Retinal pigment epithelial cell (primary cell): ENCODE measurements at regions not wholly inside any gene's neighbourhood (a gene's known extent, or its start where the extent isn't known, plus 50 kb on each side); places are given as distances from the start of the nearest gene placed in this dataset.

Experiments
- DNase-seq: peaks from one replicate; pipeline ENCODE4 v3.0.0-alpha.2; 2010; ENCODE audit warnings: low read depth
- H3K4me3 ChIP-seq: 2 replicates; pipeline ENCODE4 v1.5.1; 2011; ENCODE audit warnings: mild to moderate bottlenecking, low read length, control low read depth, moderate library complexity
- TF ChIP-seq, protein P1 (sequence below): conservative IDR thresholded peaks from 2 replicates; pipeline ENCODE4 v1.5.1; 2011; ENCODE audit warnings: low read depth, low read length, control low read depth, inconsistent platforms

DNA sequence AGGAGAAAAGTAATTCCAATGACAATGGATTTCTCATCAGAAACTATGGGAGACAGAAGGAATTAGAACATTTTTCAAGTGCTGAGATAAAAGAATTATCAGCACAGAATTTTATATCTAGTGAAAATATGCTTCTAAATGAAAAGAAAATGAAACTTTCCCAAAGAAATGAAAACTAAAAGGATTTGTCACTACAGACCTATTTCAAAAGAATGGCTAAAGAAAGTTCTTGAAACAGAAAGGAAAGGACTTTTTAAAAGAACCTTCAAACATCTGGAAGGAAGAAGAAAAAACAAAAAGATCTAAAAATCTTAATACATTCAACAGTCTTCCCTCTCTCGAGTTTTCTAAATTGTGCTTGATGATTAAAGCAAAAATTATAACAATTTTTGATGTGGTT is 255.4 kb downstream of the FAM76B start:
- TF ChIP-seq, protein P1, sequence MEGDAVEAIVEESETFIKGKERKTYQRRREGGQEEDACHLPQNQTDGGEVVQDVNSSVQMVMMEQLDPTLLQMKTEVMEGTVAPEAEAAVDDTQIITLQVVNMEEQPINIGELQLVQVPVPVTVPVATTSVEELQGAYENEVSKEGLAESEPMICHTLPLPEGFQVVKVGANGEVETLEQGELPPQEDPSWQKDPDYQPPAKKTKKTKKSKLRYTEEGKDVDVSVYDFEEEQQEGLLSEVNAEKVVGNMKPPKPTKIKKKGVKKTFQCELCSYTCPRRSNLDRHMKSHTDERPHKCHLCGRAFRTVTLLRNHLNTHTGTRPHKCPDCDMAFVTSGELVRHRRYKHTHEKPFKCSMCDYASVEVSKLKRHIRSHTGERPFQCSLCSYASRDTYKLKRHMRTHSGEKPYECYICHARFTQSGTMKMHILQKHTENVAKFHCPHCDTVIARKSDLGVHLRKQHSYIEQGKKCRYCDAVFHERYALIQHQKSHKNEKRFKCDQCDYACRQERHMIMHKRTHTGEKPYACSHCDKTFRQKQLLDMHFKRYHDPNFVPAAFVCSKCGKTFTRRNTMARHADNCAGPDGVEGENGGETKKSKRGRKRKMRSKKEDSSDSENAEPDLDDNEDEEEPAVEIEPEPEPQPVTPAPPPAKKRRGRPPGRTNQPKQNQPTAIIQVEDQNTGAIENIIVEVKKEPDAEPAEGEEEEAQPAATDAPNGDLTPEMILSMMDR = no peak
- no peak for DNase-seq
- no peak overlapping the region for H3K4me3 ChIP-seq

DNA sequence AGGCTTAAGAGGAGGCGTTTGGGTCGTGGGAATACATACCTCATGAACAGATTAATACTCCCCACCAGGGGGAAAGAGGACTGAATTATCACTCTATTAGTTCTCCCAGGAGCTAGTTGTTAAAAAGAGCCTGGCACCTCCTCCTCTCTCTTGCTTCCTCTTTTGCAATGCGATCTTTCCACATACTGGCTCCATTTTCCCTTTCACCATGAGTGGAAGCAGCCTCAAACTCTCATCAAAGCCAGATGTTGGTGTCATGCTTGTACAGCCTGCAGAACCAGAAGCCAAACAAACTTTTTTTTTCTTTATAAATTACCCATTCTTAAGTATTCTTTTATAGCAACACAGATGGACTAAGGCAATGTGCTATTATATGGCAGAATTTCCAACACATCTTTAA is 258.5 kb downstream of the FAM76B start:
- TF ChIP-seq, protein P1 = no peak
- no peak for DNase-seq
- no peak overlapping the region for H3K4me3 ChIP-seq

DNA sequence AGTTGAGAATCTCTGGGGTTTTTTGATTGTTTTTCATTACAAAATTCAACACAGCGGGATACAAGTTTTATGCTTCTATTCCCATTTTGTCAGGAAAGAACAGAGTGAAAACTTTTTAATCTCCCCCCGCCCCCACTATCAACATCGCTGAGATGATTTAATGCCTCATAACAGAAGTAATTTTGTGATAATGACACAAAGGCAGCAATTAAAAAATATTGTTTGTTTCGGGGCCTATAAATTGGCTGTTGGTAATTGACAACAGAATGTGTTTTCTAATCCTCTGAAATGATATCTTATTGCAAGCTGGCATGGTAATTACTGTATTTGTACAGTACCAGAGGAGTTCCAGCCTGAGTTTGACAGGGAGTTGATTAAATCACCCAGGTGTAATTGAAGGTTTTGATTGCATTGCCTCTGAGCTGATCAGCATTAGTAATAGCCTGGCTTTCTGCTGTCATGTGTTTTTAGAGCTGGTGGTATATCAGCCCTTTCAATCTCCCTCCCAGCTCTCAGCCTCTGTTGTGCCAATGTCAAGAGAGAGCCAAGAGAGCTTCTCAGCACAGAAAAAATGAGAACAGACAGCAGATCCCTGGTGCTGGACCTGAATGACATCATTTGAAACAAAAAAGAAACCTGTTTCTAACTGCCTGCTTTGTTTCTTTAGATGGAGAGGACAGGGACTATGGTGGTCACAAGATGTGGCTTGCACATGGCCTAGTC is 265.1 kb downstream of the FAM76B start:
- TF ChIP-seq, protein P1 = no peak
- H3K4me3 ChIP-seq = no peak overlapping the region
- DNase-seq = no peak

DNA sequence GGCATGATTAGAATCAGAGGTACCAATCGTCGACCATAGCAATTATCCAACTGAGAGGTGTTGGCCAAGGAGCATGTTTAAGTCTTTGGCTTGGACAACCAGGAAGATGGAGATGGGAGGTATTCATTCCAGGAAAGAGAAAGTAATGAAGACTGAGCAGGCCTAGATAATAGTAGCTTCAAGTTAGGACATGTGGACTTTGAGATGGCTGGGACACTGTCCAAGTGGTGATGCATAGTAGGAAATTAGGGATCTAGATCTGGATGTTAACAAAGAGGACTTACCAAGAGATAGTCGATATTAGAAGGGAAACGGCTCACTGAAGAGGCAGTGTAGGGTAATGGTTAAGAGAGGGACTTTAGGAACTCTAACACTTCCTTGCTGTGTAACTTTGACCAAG is 266.7 kb downstream of the FAM76B start:
- no peak overlapping the region for H3K4me3 ChIP-seq
- TF ChIP-seq, protein P1 = no peak

DNA sequence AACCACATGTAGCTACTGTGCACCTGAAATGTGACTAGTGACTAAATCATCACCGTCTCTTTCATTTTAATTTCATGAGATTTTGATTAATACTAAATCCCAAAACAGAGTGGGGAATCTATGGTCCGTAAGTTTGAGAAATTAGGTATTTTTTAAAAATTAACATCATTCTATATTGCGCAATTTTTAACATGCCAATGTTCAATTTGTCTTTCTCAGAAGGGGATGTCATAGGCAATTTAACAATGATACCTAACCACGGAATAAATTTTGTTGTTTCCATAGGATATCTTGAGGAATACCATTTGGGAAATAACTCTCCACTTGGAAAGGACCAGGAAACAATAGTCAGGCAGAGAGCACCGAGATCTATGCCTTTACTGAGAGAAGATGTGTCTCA is 267.7 kb downstream of the FAM76B start:
- no peak overlapping the region for H3K4me3 ChIP-seq
- no peak for DNase-seq
- TF ChIP-seq, protein P1 = no peak

More for the DNA sequence above, 266.7 kb downstream of the FAM76B start:
- no peak for DNase-seq

DNA sequence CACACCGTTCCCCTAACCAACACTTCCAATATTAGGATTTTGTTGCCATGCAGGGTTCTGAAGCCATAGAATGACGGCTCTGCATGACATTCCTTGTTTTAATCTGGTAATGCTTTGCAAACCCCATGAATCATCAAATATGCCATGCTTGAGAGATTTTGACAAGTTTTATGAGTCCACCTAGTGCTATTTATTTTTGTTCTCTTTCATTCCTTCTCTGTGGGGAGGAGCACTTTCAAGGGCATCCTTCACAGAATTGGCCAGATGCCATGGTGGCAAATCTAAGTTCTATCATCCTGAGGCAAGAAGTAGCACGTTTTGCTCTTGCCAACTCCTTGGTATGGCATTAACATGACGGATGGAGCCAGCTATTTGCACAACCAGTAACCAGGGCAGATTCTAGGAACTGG is 268.4 kb downstream of the FAM76B start:
- TF ChIP-seq, protein P1 = no peak
- DNase-seq = peak; percentile 89
- H3K4me3 ChIP-seq = no peak overlapping the region
